ENCODE measurements at regions not wholly inside any gene's neighbourhood (a gene's known extent, or its start where the extent isn't known, plus 50 kb on each side); places are given as distances from the start of the nearest gene placed in this dataset.

GRCh38 chr10:56599201-56599600 lies 238.1 kb upstream of the ZWINT start:
- Histone ChIP-seq H3K4me1 (ENCODE audit: insufficient read depth, low read length, poor library complexity, severe bottlenecking) (no peaks in the 10 kb centered on the region), H3K79me2 (ENCODE audit: insufficient read depth, low read length) (no peaks in the 10 kb centered on the region), H3K9me2 (replicated peaks; ENCODE audit: low read depth, low read length) (no peaks in the 10 kb centered on the region), H3F3A (ENCODE audit: low read depth) (no peaks in the 10 kb centered on the region), H3K9me3 (ENCODE audit: insufficient read depth, low read depth, low read length) (no peaks in the 10 kb centered on the region), H3K27me3 (ENCODE audit: insufficient read depth, low read length, poor library complexity, severe bottlenecking) (no peaks in the 10 kb centered on the region), H3K4me2 (ENCODE audit: low read depth, low read length, poor library complexity, severe bottlenecking) (no peak overlapping the region), H3K36me3 (ENCODE audit: insufficient read depth, low read length) (no peaks in the 10 kb centered on the region), H2AFZ (ENCODE audit: low read length) (no peak overlapping the region), H4K20me1 (ENCODE audit: insufficient read depth, low read length, poor library complexity, severe bottlenecking) (no peaks in the 10 kb centered on the region), H3K9ac (ENCODE audit: low read depth, low read length, poor library complexity, severe bottlenecking) (no peak overlapping the region), H3K4me3 (ENCODE audit: low read length, poor library complexity, severe bottlenecking) (no peak overlapping the region)
- TF ChIP-seq CTCF (conservative IDR thresholded peaks at IDR 0.05; ENCODE audit: low read length) (no peak), EZH2phosphoT487 (IDR thresholded peaks at IDR 0.05; ENCODE audit: borderline replicate concordance) (no peak)

- TF ChIP-seq EZH2phosphoT487 (IDR thresholded peaks at IDR 0.05; ENCODE audit: borderline replicate concordance) (no peak), CTCF (conservative IDR thresholded peaks at IDR 0.05; ENCODE audit: low read length) (no peak)
- Histone ChIP-seq H3K4me1 (ENCODE audit: insufficient read depth, low read length, poor library complexity, severe bottlenecking) (no peaks in the 10 kb centered on the region), H3K4me2 (ENCODE audit: low read depth, low read length, poor library complexity, severe bottlenecking) (no peak overlapping the region), H2AFZ (ENCODE audit: low read length) (no peak overlapping the region), H3K36me3 (ENCODE audit: insufficient read depth, low read length) (no peaks in the 10 kb centered on the region), H3K4me3 (ENCODE audit: low read length, poor library complexity, severe bottlenecking) (no peak overlapping the region), H3K9me3 (ENCODE audit: insufficient read depth, low read depth, low read length) (no peaks in the 10 kb centered on the region), H3K9ac (ENCODE audit: low read depth, low read length, poor library complexity, severe bottlenecking) (no peak overlapping the region), H3K9me2 (replicated peaks; ENCODE audit: low read depth, low read length) (no peaks in the 10 kb centered on the region), H3F3A (ENCODE audit: low read depth) (no peaks in the 10 kb centered on the region), H4K20me1 (ENCODE audit: insufficient read depth, low read length, poor library complexity, severe bottlenecking) (no peaks in the 10 kb centered on the region), H3K79me2 (ENCODE audit: insufficient read depth, low read length) (no peaks in the 10 kb centered on the region), H3K27me3 (ENCODE audit: insufficient read depth, low read length, poor library complexity, severe bottlenecking) (no peaks in the 10 kb centered on the region)
Measured at GRCh38 chr10:56596257-56596656, 235.2 kb upstream of the ZWINT start.

GRCh38 chr10:56593120-56593519 lies 232.1 kb upstream of the ZWINT start:
- no peaks in the 10 kb centered on the region for H3K9me2 ChIP-seq (replicated peaks; ENCODE audit: low read depth, low read length)
- TF ChIP-seq EZH2phosphoT487 (IDR thresholded peaks at IDR 0.05; ENCODE audit: borderline replicate concordance) (no peak), CTCF (conservative IDR thresholded peaks at IDR 0.05; ENCODE audit: low read length) (no peak)
- H3K4me2 ChIP-seq (ENCODE audit: low read depth, low read length, poor library complexity, severe bottlenecking), result no peak overlapping the region
- H3K27me3 ChIP-seq (ENCODE audit: insufficient read depth, low read length, poor library complexity, severe bottlenecking), result no peaks in the 10 kb centered on the region
- no peaks in the 10 kb centered on the region for H3F3A ChIP-seq (ENCODE audit: low read depth)
- no peaks in the 10 kb centered on the region for H3K79me2 ChIP-seq (ENCODE audit: insufficient read depth, low read length)
- no peak overlapping the region for H3K4me3 ChIP-seq (ENCODE audit: low read length, poor library complexity, severe bottlenecking)
- no peaks in the 10 kb centered on the region for H3K4me1 ChIP-seq (ENCODE audit: insufficient read depth, low read length, poor library complexity, severe bottlenecking)
- no peaks in the 10 kb centered on the region for H3K9me3 ChIP-seq (ENCODE audit: insufficient read depth, low read depth, low read length)
- H4K20me1 ChIP-seq (ENCODE audit: insufficient read depth, low read length, poor library complexity, severe bottlenecking), result no peaks in the 10 kb centered on the region
- no peak overlapping the region for H2AFZ ChIP-seq (ENCODE audit: low read length)
- H3K36me3 ChIP-seq (ENCODE audit: insufficient read depth, low read length), result no peaks in the 10 kb centered on the region
- no peak overlapping the region for H3K9ac ChIP-seq (ENCODE audit: low read depth, low read length, poor library complexity, severe bottlenecking)
